ENCODE measurements at regions not wholly inside any gene's neighbourhood (a gene's known extent, or its start where the extent isn't known, plus 50 kb on each side); places are given as distances from the start of the nearest gene placed in this dataset.
"Not testable (repeated sequence)": the region's sequence is repeated elsewhere in the genome, so short reads cannot be mapped to it uniquely, and the experiment has no call there.

GRCh38 chr5:51622161-51622790, 239.0 kb downstream of the ISL1 start:
- Histone ChIP-seq H3K9me3 (ENCODE audit: control insufficient read depth, insufficient read depth, low read length) (no peaks in the 10 kb centered on the region; the same call in 1 of the 2 replicates), H3K27me3 (ENCODE audit: control insufficient read depth, insufficient read depth, low read length) (no peaks in the 10 kb centered on the region), H3K27ac (ENCODE audit: low read depth, low read length) (no peak overlapping the region), H3K4me3 (ENCODE audit: low read depth, low read length) (no peak overlapping the region)
- DNase-seq (ENCODE audit: low read depth, low spot score) = no peak
- POLR2A ChIA-PET = no interaction called here
- CTCF ChIA-PET = interaction anchor here (0.5 kb wide), 1 partner anchor 30 kb away, joined by 8 read pairs; no protein-coding TSS in a partner anchor
- no peak for TF ChIP-seq CTCF (IDR thresholded peaks at IDR 0.05; ENCODE audit: low read depth, low read length)

GRCh38 chr5:51625224-51625968, 242.1 kb downstream of the ISL1 start:
- ChIA-PET POLR2A (no interaction called here), CTCF (no interaction called here)
- DNase-seq (ENCODE audit: low read depth, low spot score) = no peak
- no peak overlapping the region for H3K27ac ChIP-seq (ENCODE audit: low read depth, low read length)
- H3K27me3 ChIP-seq (ENCODE audit: control insufficient read depth, insufficient read depth, low read length) = no peaks in the 10 kb centered on the region
- H3K9me3 ChIP-seq (ENCODE audit: control insufficient read depth, insufficient read depth, low read length) = peaks cover 2% of the 10 kb centered on the region; the same call in 1 of the 2 replicates
- no peak for TF ChIP-seq CTCF (IDR thresholded peaks at IDR 0.05; ENCODE audit: low read depth, low read length)
- H3K4me3 ChIP-seq (ENCODE audit: low read depth, low read length) = no peak overlapping the region

GRCh38 chr5:51632027-51632426, 248.8 kb downstream of the ISL1 start:
- no peak for TF ChIP-seq CTCF (IDR thresholded peaks at IDR 0.05; ENCODE audit: low read depth, low read length)

GRCh38 chr5:51632793-51633192, 249.5 kb downstream of the ISL1 start:
- no peak for DNase-seq (ENCODE audit: low read depth, low spot score)

More at GRCh38 chr5:51632027-51632426, 248.8 kb downstream of the ISL1 start:
- H3K9me3 ChIP-seq (ENCODE audit: control insufficient read depth, insufficient read depth, low read length) = peaks cover 2% of the 10 kb centered on the region; the same call in 1 of the 2 replicates
- CTCF ChIA-PET = no interaction called here
- no peaks in the 10 kb centered on the region for H3K27me3 ChIP-seq (ENCODE audit: control insufficient read depth, insufficient read depth, low read length)
- H3K4me3 ChIP-seq (ENCODE audit: low read depth, low read length) = no peak overlapping the region
- no peak overlapping the region for H3K27ac ChIP-seq (ENCODE audit: low read depth, low read length)
- DNase-seq (ENCODE audit: low read depth, low spot score) = no peak
- POLR2A ChIA-PET = no interaction called here

GRCh38 chr5:51636973-51637372, 253.7 kb downstream of the ISL1 start:
- CTCF ChIA-PET; DNase-seq (ENCODE audit: low read depth, low spot score); H3K9me3 ChIP-seq (ENCODE audit: control insufficient read depth, insufficient read depth, low read length); POLR2A ChIA-PET; H3K4me3 ChIP-seq (ENCODE audit: low read depth, low read length); H3K27ac ChIP-seq (ENCODE audit: low read depth, low read length); H3K27me3 ChIP-seq (ENCODE audit: control insufficient read depth, insufficient read depth, low read length): not testable (repeated sequence)

More at GRCh38 chr5:51632793-51633192, 249.5 kb downstream of the ISL1 start:
- TF ChIP-seq CTCF (IDR thresholded peaks at IDR 0.05; ENCODE audit: low read depth, low read length) = no peak
- Histone ChIP-seq H3K27ac (ENCODE audit: low read depth, low read length) (no peak overlapping the region), H3K27me3 (ENCODE audit: control insufficient read depth, insufficient read depth, low read length) (no peaks in the 10 kb centered on the region), H3K4me3 (ENCODE audit: low read depth, low read length) (no peak overlapping the region), H3K9me3 (ENCODE audit: control insufficient read depth, insufficient read depth, low read length) (peaks cover 2% of the 10 kb centered on the region; the same call in 1 of the 2 replicates)
- CTCF ChIA-PET = no interaction called here
- POLR2A ChIA-PET = no interaction called here
